Inferior parietal cortex (tissue), 1 donor: ENCODE measurements at regions not wholly inside any gene's neighbourhood (a gene's known extent, or its start where the extent isn't known, plus 50 kb on each side); places are given as distances from the start of the nearest gene placed in this dataset.
"Not testable (repeated sequence)": the region's sequence is repeated elsewhere in the genome, so short reads cannot be mapped to it uniquely, and the experiment has no call there.

ENCODE experiments used
- DNase-seq: peaks from one replicate; pipeline ENCODE4 v3.0.0-alpha.2; 2016; ENCODE audit errors: extremely low spot score

GRCh38 chr3:20400686-20401085, 214.7 kb upstream of the SGO1 start:
- no peak for DNase-seq

- no peak for DNase-seq
Measured at GRCh38 chr3:20400281-20400680, 214.3 kb upstream of the SGO1 start.

GRCh38 chr3:20396335-20396734, 210.3 kb upstream of the SGO1 start:
- no peak for DNase-seq

DNA sequence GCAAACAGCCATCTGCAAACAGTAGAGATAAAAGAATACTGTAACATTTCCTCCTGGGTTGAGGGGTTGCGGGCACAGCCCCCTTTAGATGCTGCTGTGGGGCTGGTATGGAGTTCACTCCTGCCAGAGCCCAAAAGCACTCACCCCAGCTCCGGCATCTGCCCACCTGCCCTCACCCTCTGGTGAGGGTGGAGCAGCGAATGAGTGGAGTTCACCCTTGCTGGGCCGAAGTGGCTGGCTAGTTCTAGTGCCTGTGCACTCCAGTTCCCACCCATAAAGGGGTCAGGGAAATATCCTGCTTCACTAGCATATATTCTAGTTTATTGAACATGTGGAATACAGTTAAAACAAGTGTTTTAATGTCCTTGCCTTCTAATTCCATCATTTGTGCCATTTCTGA, 209.7 kb upstream of the SGO1 start:
- no peak for DNase-seq

DNA sequence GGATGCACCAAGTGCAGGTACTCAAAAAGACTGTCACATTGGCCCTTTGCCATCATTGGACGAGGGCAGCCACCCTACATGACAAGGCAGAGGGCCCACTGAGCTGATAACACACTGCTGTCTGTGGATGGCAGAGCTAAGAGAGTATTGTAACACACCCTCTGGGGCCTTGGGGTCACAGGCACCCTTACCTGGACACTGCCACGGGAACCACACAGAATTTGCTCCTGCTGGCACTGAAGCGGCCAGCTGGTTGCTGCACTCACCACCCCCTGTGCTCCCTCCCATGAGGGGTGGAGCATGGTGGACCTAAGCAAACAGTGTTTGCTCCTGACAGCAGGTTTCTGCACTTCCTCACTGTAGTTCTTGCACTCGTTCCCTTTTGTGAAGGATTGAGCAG, 208.2 kb upstream of the SGO1 start:
- no peak for DNase-seq

GRCh38 chr3:20391644-20392043, 205.6 kb upstream of the SGO1 start:
- DNase-seq, result no peak

GRCh38 chr3:20388971-20389370, 203.0 kb upstream of the SGO1 start:
- no peak for DNase-seq

DNA sequence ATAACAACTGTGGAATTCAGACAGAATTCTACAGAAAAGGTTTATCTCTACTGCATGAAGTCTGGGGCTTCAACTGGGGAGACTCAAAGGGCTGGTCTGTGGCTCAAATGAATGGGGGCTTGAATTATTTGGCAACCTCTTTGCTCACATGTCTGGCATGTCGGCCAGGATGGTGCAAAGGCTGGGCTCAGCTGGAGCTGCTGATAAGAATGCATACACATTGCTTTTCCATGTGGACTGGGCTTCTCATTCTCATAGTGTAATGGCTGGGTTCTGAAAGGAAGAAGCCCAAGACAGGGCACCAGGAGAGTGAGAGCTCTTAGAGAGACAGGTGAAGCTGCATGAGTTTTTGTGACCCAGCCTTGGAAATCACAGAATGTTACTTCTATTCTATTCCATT, 194.3 kb upstream of the SGO1 start:
- no peak for DNase-seq

GRCh38 chr3:20378315-20378714, 192.3 kb upstream of the SGO1 start:
- no peak for DNase-seq

- DNase-seq, result no peak
Measured at GRCh38 chr3:20376665-20377217, 190.7 kb upstream of the SGO1 start.

DNA sequence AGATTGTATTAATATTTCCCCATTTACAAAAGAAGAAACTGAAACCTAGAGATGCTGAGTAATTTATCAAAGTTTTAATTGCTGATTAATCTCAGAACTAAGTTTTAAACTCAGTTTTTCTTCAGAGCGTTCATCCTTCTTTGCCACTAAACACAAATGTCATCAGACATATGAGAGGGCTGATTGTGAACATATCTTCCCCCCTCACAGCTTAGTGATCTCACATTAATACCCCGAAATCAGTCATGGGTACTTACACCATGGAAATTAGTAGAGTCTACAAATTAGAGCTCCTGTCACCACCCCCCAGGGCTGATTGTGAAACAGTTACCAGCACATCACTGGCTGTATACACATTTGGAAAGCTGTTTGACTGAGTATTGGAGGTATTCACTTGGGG, 189.3 kb upstream of the SGO1 start:
- no peak for DNase-seq

DNA sequence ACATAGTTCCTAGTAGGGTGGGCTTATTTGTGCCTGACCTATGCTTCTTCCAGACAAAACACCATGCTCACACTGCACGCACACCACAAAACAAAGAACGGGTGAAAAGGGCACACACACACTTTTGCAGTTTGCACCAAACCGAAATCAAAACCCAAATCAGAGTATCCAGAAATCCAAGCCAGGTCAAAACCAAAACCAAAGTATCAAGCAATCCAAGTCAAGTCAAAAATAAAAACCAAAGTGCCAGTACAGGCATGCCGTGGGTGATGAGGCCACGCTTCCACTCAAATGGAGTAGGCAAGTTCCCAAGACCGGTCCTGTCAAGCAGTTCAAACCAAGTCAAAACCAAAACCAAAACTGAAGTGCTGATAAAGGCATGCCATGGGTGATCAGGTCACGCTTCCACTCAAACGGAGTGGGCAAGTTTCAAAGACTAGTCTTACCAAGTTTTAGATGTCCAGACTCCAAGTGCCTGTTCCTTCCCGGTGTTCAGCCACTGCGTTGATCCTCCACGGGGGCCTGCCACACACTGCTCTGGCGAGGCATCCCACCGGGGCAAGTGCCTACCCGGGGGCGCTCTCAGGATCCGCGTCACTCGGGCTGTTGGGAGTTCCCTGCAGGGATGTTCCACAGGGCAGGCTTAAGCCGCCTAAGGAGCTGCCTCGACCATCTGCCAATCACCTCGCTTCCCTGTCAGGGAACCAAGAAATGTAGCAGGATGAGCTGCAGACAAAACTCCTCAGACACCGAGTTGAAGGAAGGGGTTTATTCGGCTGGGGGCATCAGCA, 184.5 kb upstream of the SGO1 start:
- not testable (repeated sequence) for DNase-seq

- DNase-seq, result no peak
Measured at GRCh38 chr3:20361000-20361399, 175.0 kb upstream of the SGO1 start.

- no peak for DNase-seq
Measured at GRCh38 chr3:20353286-20353685, 167.3 kb upstream of the SGO1 start.

GRCh38 chr3:20352546-20353179, 166.7 kb upstream of the SGO1 start:
- DNase-seq, result no peak

GRCh38 chr3:20350449-20350848, 164.4 kb upstream of the SGO1 start:
- DNase-seq, result no peak

DNA sequence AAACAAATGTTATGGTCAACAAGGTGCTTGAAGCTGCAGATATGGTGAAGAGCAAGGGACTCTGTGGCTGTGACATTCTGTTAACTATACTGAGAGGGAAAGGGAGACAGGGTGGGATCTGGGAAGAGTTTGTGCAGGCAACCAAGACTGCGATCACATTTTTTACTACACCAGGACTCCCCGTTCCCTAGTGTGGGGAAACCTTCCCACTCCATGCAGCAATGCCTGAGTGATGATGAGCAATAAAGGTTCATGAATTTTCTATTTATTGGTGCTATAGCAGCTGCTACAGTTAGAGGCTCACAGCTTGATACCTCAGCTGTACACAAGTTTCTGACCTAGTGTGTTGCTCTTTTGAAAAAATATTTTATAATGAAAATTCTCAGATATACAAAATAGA, 160.9 kb upstream of the SGO1 start:
- no peak for DNase-seq

DNA sequence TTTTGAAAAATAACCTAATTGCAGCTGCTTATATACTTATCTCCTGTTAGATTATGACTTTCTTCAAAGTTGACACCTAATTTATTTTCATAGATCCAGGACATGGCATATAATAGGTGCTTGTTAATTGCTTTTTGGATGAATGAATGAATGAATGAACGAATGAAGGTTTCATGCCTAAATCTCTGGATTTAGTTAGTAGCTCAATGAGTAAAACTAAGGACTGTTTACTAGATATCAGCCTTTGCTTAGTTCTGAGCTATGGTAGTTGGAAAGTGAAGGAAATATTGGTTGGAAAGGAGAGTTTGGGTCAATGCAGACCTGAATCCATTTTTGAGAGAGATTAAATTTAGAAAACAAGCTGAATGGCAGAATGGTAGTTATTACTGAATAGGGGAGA, 160.4 kb upstream of the SGO1 start:
- DNase-seq, result no peak

DNA sequence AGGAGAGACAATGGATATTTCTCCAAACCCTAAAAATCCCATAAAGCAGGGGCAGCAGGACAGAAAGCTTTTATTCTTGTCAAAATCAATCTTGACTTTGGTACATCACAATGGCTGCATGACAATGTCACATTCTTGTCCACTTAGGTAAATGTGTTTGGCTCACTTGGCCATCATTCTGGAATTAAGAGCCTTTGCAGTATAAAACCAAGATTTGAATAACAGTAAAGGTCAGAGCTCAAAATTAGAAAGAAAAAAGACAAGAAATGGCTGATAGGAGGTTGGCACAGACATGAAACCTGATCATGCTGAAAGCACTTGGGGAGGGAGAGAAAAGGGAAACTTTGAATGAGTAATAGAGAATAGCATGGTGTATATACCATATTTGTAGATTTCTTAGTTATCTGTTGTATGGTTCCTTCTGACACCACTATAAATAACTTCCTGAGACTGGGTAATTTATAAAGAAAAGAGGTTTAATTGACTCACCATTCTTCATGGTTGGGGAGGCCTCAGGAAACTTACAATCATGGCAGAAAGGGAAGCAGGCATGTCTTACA, 158.5 kb upstream of the SGO1 start:
- DNase-seq, result no peak

- no peak for DNase-seq
Measured at GRCh38 chr3:20343790-20344189, 157.8 kb upstream of the SGO1 start.

GRCh38 chr3:20340324-20340928, 154.4 kb upstream of the SGO1 start:
- peak; percentile 91 for DNase-seq

GRCh38 chr3:20336572-20336971, 150.6 kb upstream of the SGO1 start:
- DNase-seq, result no peak

DNA sequence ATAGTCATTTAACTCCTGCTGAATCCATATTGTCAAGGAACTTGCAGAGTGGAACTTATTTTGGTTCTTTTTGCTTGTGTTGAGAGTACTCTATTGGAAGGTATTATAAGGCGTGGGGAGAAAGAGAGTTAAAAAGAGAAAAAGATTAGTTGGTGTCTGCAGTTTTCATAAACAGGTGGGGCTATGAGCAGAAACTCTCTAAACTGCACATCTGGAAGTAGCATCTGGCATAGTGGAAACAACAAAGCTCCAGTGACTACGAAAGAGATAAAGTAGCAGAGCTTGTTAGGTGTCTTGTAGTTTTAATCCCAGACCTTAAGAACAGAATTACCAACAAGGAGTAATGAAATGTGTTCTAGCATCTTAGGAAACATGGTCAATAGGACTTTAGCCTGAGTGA, 148.8 kb upstream of the SGO1 start:
- no peak for DNase-seq
